ENCODE measurements at regions not wholly inside any gene's neighbourhood (a gene's known extent, or its start where the extent isn't known, plus 50 kb on each side); places are given as distances from the start of the nearest gene placed in this dataset.
"Not testable (repeated sequence)": the region's sequence is repeated elsewhere in the genome, so short reads cannot be mapped to it uniquely, and the experiment has no call there.

- DNase-seq (ENCODE audit: low read depth in 1 of 2, low spot score in 1 of 2) = no peak
- TF ChIP-seq JUND (IDR thresholded peaks at IDR 0.05; ENCODE audit: low read depth) = no peak
- in situ Hi-C loops (cut with HindIII; ENCODE audit: low pct_unique_long_range_greater_than_20kb, low sequenced_read_pairs) = no loop called here
These were observed 478.4 kb upstream of the SALL3 start for GRCh38 chr18:78501251-78501650.

- no peak for TF ChIP-seq JUND (IDR thresholded peaks at IDR 0.05; ENCODE audit: low read depth)
- in situ Hi-C loops (cut with HindIII; ENCODE audit: low pct_unique_long_range_greater_than_20kb, low sequenced_read_pairs) = no loop called here
- DNase-seq (ENCODE audit: low read depth in 1 of 2, low spot score in 1 of 2) = no peak
These were observed 476.5 kb upstream of the SALL3 start for GRCh38 chr18:78503129-78503528.

- TF ChIP-seq JUND (IDR thresholded peaks at IDR 0.05; ENCODE audit: low read depth) = no peak
- DNase-seq (ENCODE audit: low read depth in 1 of 2, low spot score in 1 of 2) = no peak
- in situ Hi-C loops (cut with HindIII; ENCODE audit: low pct_unique_long_range_greater_than_20kb, low sequenced_read_pairs) = no loop called here
These were observed 473.7 kb upstream of the SALL3 start for GRCh38 chr18:78505851-78506461.

- no peak for TF ChIP-seq JUND (IDR thresholded peaks at IDR 0.05; ENCODE audit: low read depth)
- no peak for DNase-seq (ENCODE audit: low read depth in 1 of 2, low spot score in 1 of 2)
- in situ Hi-C loops (cut with HindIII; ENCODE audit: low pct_unique_long_range_greater_than_20kb, low sequenced_read_pairs) = no loop called here
These were observed 472.4 kb upstream of the SALL3 start for GRCh38 chr18:78507217-78507616.

GRCh38 chr18:78508228-78508824 lies 471.3 kb upstream of the SALL3 start:
- DNase-seq (ENCODE audit: low read depth in 1 of 2, low spot score in 1 of 2); in situ Hi-C loops (cut with HindIII; ENCODE audit: low pct_unique_long_range_greater_than_20kb, low sequenced_read_pairs): not testable (repeated sequence)

- TF ChIP-seq JUND (IDR thresholded peaks at IDR 0.05; ENCODE audit: low read depth) = no peak
- in situ Hi-C loops (cut with HindIII; ENCODE audit: low pct_unique_long_range_greater_than_20kb, low sequenced_read_pairs) = no loop called here
- no peak for DNase-seq (ENCODE audit: low read depth in 1 of 2, low spot score in 1 of 2)
These were observed 469.5 kb upstream of the SALL3 start for GRCh38 chr18:78510091-78510490.

- DNase-seq (ENCODE audit: low read depth in 1 of 2, low spot score in 1 of 2) = no peak
- in situ Hi-C loops (cut with HindIII; ENCODE audit: low pct_unique_long_range_greater_than_20kb, low sequenced_read_pairs) = no loop called here
- TF ChIP-seq JUND (IDR thresholded peaks at IDR 0.05; ENCODE audit: low read depth) = no peak
These were observed 469.0 kb upstream of the SALL3 start for GRCh38 chr18:78510636-78511035.

- no peak for TF ChIP-seq JUND (IDR thresholded peaks at IDR 0.05; ENCODE audit: low read depth)
- in situ Hi-C loops (cut with HindIII; ENCODE audit: low pct_unique_long_range_greater_than_20kb, low sequenced_read_pairs) = no loop called here
- no peak for DNase-seq (ENCODE audit: low read depth in 1 of 2, low spot score in 1 of 2)
These were observed 467.7 kb upstream of the SALL3 start for GRCh38 chr18:78511666-78512601.

- no peak for TF ChIP-seq JUND (IDR thresholded peaks at IDR 0.05; ENCODE audit: low read depth)
- in situ Hi-C loops (cut with HindIII; ENCODE audit: low pct_unique_long_range_greater_than_20kb, low sequenced_read_pairs) = no loop called here
- DNase-seq (ENCODE audit: low read depth in 1 of 2, low spot score in 1 of 2) = no peak
These were observed 464.5 kb upstream of the SALL3 start for GRCh38 chr18:78514910-78515670.

GRCh38 chr18:78517328-78517727 lies 462.3 kb upstream of the SALL3 start:
- in situ Hi-C loops (cut with HindIII; ENCODE audit: low pct_unique_long_range_greater_than_20kb, low sequenced_read_pairs) = no loop called here
- TF ChIP-seq JUND (IDR thresholded peaks at IDR 0.05; ENCODE audit: low read depth) = no peak
- DNase-seq (ENCODE audit: low read depth in 1 of 2, low spot score in 1 of 2) = no peak

- TF ChIP-seq JUND (IDR thresholded peaks at IDR 0.05; ENCODE audit: low read depth) = no peak
- DNase-seq (ENCODE audit: low read depth in 1 of 2, low spot score in 1 of 2) = no peak
- in situ Hi-C loops (cut with HindIII; ENCODE audit: low pct_unique_long_range_greater_than_20kb, low sequenced_read_pairs) = no loop called here
These were observed 461.6 kb upstream of the SALL3 start for GRCh38 chr18:78517973-78518372.

GRCh38 chr18:78518805-78519204 lies 460.8 kb upstream of the SALL3 start:
- TF ChIP-seq JUND (IDR thresholded peaks at IDR 0.05; ENCODE audit: low read depth) = no peak
- no peak for DNase-seq (ENCODE audit: low read depth in 1 of 2, low spot score in 1 of 2)
- in situ Hi-C loops (cut with HindIII; ENCODE audit: low pct_unique_long_range_greater_than_20kb, low sequenced_read_pairs) = no loop called here

Measured in T47D (cell line).